Fibroblast of pulmonary artery (primary cell): ENCODE measurements at regions not wholly inside any gene's neighbourhood (a gene's known extent, or its start where the extent isn't known, plus 50 kb on each side); places are given as distances from the start of the nearest gene placed in this dataset.

ENCODE experiments used
- DNase-seq: peaks from one replicate; pipeline ENCODE4 v3.0.0-alpha.2; 2010; ENCODE audit warnings: low read depth
- H3K4me3 ChIP-seq: replicated peaks from 2 replicates; pipeline ENCODE4 v1.5.1; 2011; ENCODE audit warnings: low read depth, mild to moderate bottlenecking, control low read depth, low read length, moderate library complexity
- CTCF ChIP-seq: IDR thresholded peaks from 2 replicates; pipeline ENCODE4 v1.5.1; 2011; ENCODE audit warnings: mild to moderate bottlenecking, control low read depth, low read length, inconsistent platforms; ENCODE audit errors: missing control alignments

GRCh38 chr15:93366387-93367100, 277.5 kb upstream of the RGMA start:
- TF ChIP-seq CTCF, result no peak
- H3K4me3 ChIP-seq, result no peak overlapping the region
- no peak for DNase-seq

- no peak for DNase-seq
- no peak for TF ChIP-seq CTCF
- H3K4me3 ChIP-seq, result no peak overlapping the region
These were observed 273.8 kb upstream of the RGMA start for GRCh38 chr15:93362821-93363220.

- no peak overlapping the region for H3K4me3 ChIP-seq
- no peak for DNase-seq
- TF ChIP-seq CTCF, result no peak
These were observed 273.2 kb upstream of the RGMA start for GRCh38 chr15:93362203-93362602.

GRCh38 chr15:93361703-93362102, 272.7 kb upstream of the RGMA start:
- no peak for DNase-seq
- no peak for TF ChIP-seq CTCF
- H3K4me3 ChIP-seq, result no peak overlapping the region

GRCh38 chr15:93360976-93361375, 272.0 kb upstream of the RGMA start:
- H3K4me3 ChIP-seq, result no peak overlapping the region
- no peak for DNase-seq
- TF ChIP-seq CTCF, result no peak

- no peak overlapping the region for H3K4me3 ChIP-seq
- no peak for DNase-seq
- no peak for TF ChIP-seq CTCF
These were observed 271.3 kb upstream of the RGMA start for GRCh38 chr15:93360318-93360717.
